GM12873 (cell line): ENCODE measurements at regions not wholly inside any gene's neighbourhood (a gene's known extent, or its start where the extent isn't known, plus 50 kb on each side); places are given as distances from the start of the nearest gene placed in this dataset.

Experiments
- TF ChIP-seq, protein P1 (sequence below): IDR thresholded peaks from 2 replicates; pipeline ENCODE4 v1.5.1; 2012; ENCODE audit warnings: low read depth, mild to moderate bottlenecking, moderate library complexity, low read length, control low read depth; ENCODE audit not compliant: insufficient read depth; ENCODE audit errors: missing control alignments

DNA sequence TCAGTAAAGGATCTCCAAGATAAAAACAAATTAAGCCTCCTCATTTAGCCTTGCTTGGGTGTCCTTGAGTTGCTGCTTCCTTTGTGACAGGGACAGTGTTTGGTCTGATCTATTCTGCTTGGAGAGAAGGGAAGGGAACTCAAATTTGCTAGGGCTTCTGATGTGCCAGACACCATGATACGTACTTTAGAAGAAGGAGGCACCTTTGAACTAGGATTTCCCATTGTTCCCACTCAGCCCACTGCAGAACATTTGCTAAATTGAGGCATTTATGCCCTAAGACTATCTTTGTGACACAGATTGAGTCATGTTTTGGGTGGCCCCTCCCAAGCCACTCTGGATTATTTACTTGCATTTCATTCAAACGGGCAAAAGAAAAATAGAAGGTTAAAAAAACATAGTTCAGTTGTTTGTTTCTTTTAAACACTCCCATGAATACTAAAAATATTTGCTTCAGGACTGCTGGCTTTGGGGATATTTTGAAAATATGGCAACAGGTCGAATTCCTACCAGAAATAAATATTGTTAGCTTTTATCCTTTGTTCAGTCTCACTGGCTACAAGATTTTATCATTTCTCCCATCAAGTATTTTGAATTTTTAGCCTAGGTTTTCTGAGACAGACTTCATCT, 81.9 kb upstream of the WLS start:
- TF ChIP-seq, protein P1, sequence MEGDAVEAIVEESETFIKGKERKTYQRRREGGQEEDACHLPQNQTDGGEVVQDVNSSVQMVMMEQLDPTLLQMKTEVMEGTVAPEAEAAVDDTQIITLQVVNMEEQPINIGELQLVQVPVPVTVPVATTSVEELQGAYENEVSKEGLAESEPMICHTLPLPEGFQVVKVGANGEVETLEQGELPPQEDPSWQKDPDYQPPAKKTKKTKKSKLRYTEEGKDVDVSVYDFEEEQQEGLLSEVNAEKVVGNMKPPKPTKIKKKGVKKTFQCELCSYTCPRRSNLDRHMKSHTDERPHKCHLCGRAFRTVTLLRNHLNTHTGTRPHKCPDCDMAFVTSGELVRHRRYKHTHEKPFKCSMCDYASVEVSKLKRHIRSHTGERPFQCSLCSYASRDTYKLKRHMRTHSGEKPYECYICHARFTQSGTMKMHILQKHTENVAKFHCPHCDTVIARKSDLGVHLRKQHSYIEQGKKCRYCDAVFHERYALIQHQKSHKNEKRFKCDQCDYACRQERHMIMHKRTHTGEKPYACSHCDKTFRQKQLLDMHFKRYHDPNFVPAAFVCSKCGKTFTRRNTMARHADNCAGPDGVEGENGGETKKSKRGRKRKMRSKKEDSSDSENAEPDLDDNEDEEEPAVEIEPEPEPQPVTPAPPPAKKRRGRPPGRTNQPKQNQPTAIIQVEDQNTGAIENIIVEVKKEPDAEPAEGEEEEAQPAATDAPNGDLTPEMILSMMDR, result no peak

- TF ChIP-seq, protein P1, result no peak
Observed at GRCh38 chr1:68313735-68314134, 81.4 kb upstream of the WLS start.

DNA sequence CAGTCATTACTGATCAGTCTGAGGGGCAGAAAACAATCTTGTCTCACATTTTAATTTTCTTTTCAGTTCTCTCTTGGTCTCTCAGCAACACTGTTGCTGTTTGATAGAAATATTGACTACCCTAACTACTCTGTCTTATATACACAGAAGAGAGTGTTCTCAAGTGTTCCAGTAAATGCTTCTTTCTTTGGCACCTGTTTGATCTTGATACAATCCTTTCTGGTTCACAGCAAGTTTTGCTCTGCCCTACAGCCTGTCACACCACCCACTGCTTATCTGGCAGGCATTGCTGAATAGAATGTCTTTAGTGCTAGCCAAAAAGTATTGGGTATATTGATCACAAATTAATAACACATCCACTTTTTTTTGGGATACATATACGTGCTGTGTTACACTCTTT, 75.7 kb upstream of the WLS start:
- TF ChIP-seq, protein P1, result no peak

DNA sequence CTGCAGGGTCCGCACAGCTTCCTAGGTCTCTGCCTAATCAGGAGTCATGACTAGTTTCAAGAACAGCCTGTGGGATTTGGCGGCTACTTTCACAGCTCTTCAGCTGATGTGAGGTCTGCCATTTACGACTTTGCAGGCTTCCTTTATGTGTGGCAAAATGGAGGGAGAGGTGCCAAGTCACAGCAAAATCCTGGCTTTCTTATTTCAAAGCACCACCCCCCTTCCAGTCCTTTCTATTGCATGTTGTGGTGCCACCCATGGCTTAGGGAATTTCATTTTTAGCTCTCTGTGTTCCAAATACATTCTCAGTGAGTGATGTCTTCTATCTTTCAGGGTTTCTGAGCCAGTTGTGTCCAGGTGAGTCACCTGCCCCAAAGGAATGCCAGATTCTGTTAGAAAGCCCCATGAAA, 75.1 kb upstream of the WLS start:
- TF ChIP-seq, protein P1, result no peak

GRCh38 chr1:68301471-68302001, 69.2 kb upstream of the WLS start:
- TF ChIP-seq, protein P1, result no peak

DNA sequence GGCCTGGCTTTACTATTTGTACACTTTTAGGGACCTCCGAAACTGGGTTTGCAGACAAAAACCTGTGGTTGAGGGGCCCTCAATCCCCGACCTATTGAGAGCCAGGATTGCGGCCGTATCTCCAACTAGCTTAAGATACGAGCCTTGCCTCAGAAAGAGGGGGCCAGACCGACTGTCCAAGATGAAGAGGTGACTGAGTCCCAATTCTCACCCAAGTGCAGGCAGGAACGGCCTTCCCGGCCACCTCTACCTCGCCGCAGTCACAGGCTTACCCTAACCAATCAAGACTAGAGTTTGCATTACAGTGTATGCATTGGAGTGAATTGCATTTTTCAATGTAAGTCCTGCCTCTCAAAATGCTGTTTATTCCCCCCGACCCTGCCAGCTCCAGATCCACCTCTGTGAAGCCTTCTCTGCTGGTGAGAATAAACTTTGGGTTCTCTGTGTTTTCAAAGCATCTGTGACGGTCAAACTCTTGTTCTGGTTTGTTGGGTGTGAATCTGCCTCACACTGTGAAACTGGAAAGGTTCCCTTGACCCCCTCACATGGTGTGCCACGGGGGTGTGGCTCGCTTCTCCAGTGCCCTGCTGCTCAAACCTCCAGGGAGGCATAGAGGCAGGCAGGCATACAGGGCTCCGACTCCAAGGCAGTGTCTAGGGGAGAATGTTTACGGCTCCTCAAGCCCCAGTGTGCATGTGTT, 62.2 kb upstream of the WLS start:
- TF ChIP-seq, protein P1, result no peak

GRCh38 chr1:68293609-68294366, 61.5 kb upstream of the WLS start:
- TF ChIP-seq, protein P1, result no peak
